H1 (cell line): ENCODE measurements at regions not wholly inside any gene's neighbourhood (a gene's known extent, or its start where the extent isn't known, plus 50 kb on each side); places are given as distances from the start of the nearest gene placed in this dataset.

Source experiments
- CTCF ChIA-PET: fragments of 300-600 bp; sonication (Branson Sonifier 250); formaldehyde crosslinking; loops from one replicate; lab custom pipeline; 2021; ENCODE audit not compliant: partially characterized antibody; lab: Charles Lee
- POLR2A ChIA-PET: fragments of 300-600 bp; sonication (Branson Sonifier 250); formaldehyde crosslinking; loops from one replicate; lab custom pipeline; 2021; ENCODE audit warnings: inconsistent platforms; ENCODE audit not compliant: partially characterized antibody; lab: Charles Lee
- DNase-seq, 2 experiments: peaks; one replicate each; pipeline versions ENCODE4 v3.0.0 to v3.0.0-alpha.2; 2010 to 2022; ENCODE audit warnings: low spot score in 2 of 2, low read depth in 1 of 2, mixed read lengths in 1 of 2
- FAIRE-seq: peaks from 2 replicates; lab custom pipeline; 2011; peaks lifted over from hg19 to GRCh38; lab: Jason Lieb, UNC
- H2AFZ ChIP-seq: 2 replicates; pipeline ENCODE4 v1.8.1; 2012; ENCODE audit warnings: low read length, inconsistent platforms
- H2AK5ac ChIP-seq: 2 replicates; pipeline ENCODE4 v1.6.1; 2013; ENCODE audit warnings: low read depth, low read length
- H2BK120ac ChIP-seq: replicated peaks from 2 replicates; pipeline ENCODE3; 2013; ENCODE audit warnings: low read depth, low read length, inconsistent platforms
- H2BK12ac ChIP-seq: 2 replicates; pipeline ENCODE4 v1.6.1; 2013; ENCODE audit warnings: low read depth, low read length
- H2BK15ac ChIP-seq: 2 replicates; pipeline ENCODE4 v1.6.1; 2013; ENCODE audit warnings: low read length
- H2BK20ac ChIP-seq: 2 replicates; pipeline ENCODE4 v1.6.1; 2013; ENCODE audit warnings: low read length
- H2BK5ac ChIP-seq: 2 replicates; pipeline ENCODE4 v1.6.1; 2013; ENCODE audit warnings: low read depth, low read length
- H3K14ac ChIP-seq: 2 replicates; pipeline ENCODE4 v1.6.1; 2013; ENCODE audit warnings: inconsistent platforms; ENCODE audit not compliant: insufficient read length
- H3K18ac ChIP-seq: 2 replicates; pipeline ENCODE4 v1.6.1; 2013; ENCODE audit warnings: low read length; ENCODE audit errors: extremely low read depth
- H3K23ac ChIP-seq: 2 replicates; pipeline ENCODE4 v1.6.1; 2013; ENCODE audit warnings: inconsistent platforms; ENCODE audit not compliant: insufficient read length
- H3K23me2 ChIP-seq: 2 replicates; pipeline ENCODE4 v1.6.1; 2013; ENCODE audit warnings: low read depth, low read length
- H3K27ac ChIP-seq: 2 replicates; pipeline ENCODE4 v1.6.1; 2011; ENCODE audit warnings: low read depth, low read length, inconsistent platforms
- H3K27me3 ChIP-seq, 4 experiments: replicated peaks in 1 of 4; 1 replicate in 1 of 4; 2 replicates in 3 of 4; pipeline versions ENCODE4 v1.6.1 to v1.8.1; 2011 to 2013; ENCODE audit warnings: low read length in 3 of 4, mild to moderate bottlenecking in 3 of 4, inconsistent platforms in 2 of 4, mixed read lengths in 2 of 4, moderate library complexity in 1 of 4; ENCODE audit not compliant: control insufficient read depth in 3 of 4, insufficient read depth in 3 of 4; ENCODE audit errors: extremely low read depth in 1 of 4
- H3K36me3 ChIP-seq, 4 experiments: 2 replicates each; pipeline versions ENCODE4 v1.6.1 to v1.8.1; 2011 to 2013; ENCODE audit warnings: mild to moderate bottlenecking in 4 of 4, low read length in 3 of 4, moderate library complexity in 2 of 4, control low read depth in 1 of 4, inconsistent platforms in 1 of 4; ENCODE audit not compliant: insufficient read depth in 4 of 4, control insufficient read depth in 2 of 4
- H3K4ac ChIP-seq: replicated peaks from 2 replicates; pipeline ENCODE3; 2013; ENCODE audit warnings: low read length, low read depth, mixed read lengths, inconsistent platforms; ENCODE audit not compliant: insufficient read length
- H3K4me1 ChIP-seq, 4 experiments: replicated peaks in 1 of 4; 1 replicate in 1 of 4; 2 replicates in 3 of 4; pipeline versions ENCODE4 v1.6.1 to v1.8.1; 2011 to 2013; ENCODE audit warnings: low read length in 3 of 4, inconsistent platforms in 2 of 4, mixed read lengths in 1 of 4; ENCODE audit not compliant: insufficient read depth in 4 of 4, control insufficient read depth in 3 of 4
- H3K4me2 ChIP-seq, 2 experiments: 2 replicates each; pipeline versions ENCODE4 v1.6.1 to v1.8.1; 2011 to 2013; ENCODE audit warnings: low read depth in 2 of 2, low read length in 2 of 2, control low read depth in 1 of 2, inconsistent platforms in 1 of 2, mild to moderate bottlenecking in 1 of 2; ENCODE audit not compliant: insufficient read depth in 1 of 2
- H3K4me3 ChIP-seq, 4 experiments: fragments of 200-600, 300-600 bp in 1 of 4; sonication (generic), shearing (Covaris generic), sonication (Bioruptor Twin) in 1 of 4; 2 replicates each; pipeline versions ENCODE4 v1.5.1 to v1.8.1; 2011 to 2016; ENCODE audit warnings: low read length in 4 of 4, low read depth in 3 of 4, control low read depth in 2 of 4, inconsistent platforms in 2 of 4, mild to moderate bottlenecking in 2 of 4, mixed read lengths in 1 of 4, moderate library complexity in 1 of 4; ENCODE audit not compliant: insufficient read depth in 2 of 4; ENCODE audit errors: extremely low read depth in 1 of 4
- H3K56ac ChIP-seq: replicated peaks from 2 replicates; pipeline ENCODE3; 2013; ENCODE audit warnings: low read depth, mild to moderate bottlenecking, mixed read lengths, low read length, inconsistent platforms; ENCODE audit not compliant: insufficient read length
- H3K79me1 ChIP-seq: 2 replicates; pipeline ENCODE4 v1.6.1; 2013; ENCODE audit warnings: low read depth, low read length, control low read depth
- H3K79me2 ChIP-seq, 2 experiments: 2 replicates each; pipeline versions ENCODE4 v1.6.1 to v1.8.1; 2012 to 2013; ENCODE audit warnings: low read length in 2 of 2, mild to moderate bottlenecking in 2 of 2, inconsistent platforms in 1 of 2; ENCODE audit not compliant: insufficient read depth in 2 of 2, control insufficient read depth in 1 of 2
- H3K9ac ChIP-seq, 4 experiments: replicated peaks in 1 of 4; 1 replicate in 1 of 4; 2 replicates in 3 of 4; pipeline versions ENCODE4 v1.6.1 to v1.8.1; 2011 to 2013; ENCODE audit warnings: low read depth in 3 of 4, low read length in 3 of 4, control low read depth in 2 of 4, mild to moderate bottlenecking in 2 of 4, moderate library complexity in 2 of 4, inconsistent platforms in 1 of 4; ENCODE audit errors: extremely low read depth in 1 of 4
- H3K9me3 ChIP-seq, 2 experiments: 2 replicates each; pipeline versions ENCODE4 v1.6.1 to v1.8.1; 2012 to 2013; ENCODE audit warnings: mild to moderate bottlenecking in 2 of 2, moderate library complexity in 2 of 2, control low read depth in 1 of 2, inconsistent platforms in 1 of 2, low read depth in 1 of 2, low read length in 1 of 2, mixed read lengths in 1 of 2; ENCODE audit not compliant: insufficient read depth in 2 of 2
- H4K20me1 ChIP-seq, 2 experiments: replicated peaks in 1 of 2; 2 replicates each; pipeline versions ENCODE3 to v1.8.1; 2011 to 2013; ENCODE audit warnings: inconsistent platforms in 2 of 2, low read length in 2 of 2, mild to moderate bottlenecking in 1 of 2; ENCODE audit not compliant: insufficient read depth in 2 of 2, control insufficient read depth in 1 of 2
- H4K5ac ChIP-seq: 2 replicates; pipeline ENCODE4 v1.6.1; 2013; ENCODE audit warnings: low read length, low read depth, mixed read lengths, inconsistent platforms; ENCODE audit not compliant: insufficient read length
- H4K8ac ChIP-seq: 2 replicates; pipeline ENCODE4 v1.8.0; 2013; ENCODE audit warnings: mild to moderate bottlenecking, moderate library complexity, low read length, inconsistent platforms; ENCODE audit not compliant: insufficient read depth; ENCODE audit errors: extremely low read depth
- H4K91ac ChIP-seq: replicated peaks from 2 replicates; pipeline ENCODE3; 2013; ENCODE audit warnings: low read length, mixed read lengths, inconsistent platforms; ENCODE audit not compliant: insufficient read length
- ASH2L ChIP-seq: fragments of 200-600, 300-600 bp; sonication (generic); IDR thresholded peaks from one replicate; pipeline ENCODE4 v1.7.1; 2017; ENCODE audit warnings: low read length
- BACH1 ChIP-seq: IDR thresholded peaks from 2 replicates; pipeline ENCODE4 v1.6.1; 2012; ENCODE audit warnings: low read length, improper control_type of control experiment
- CHD1 ChIP-seq: IDR thresholded peaks from 2 replicates; pipeline ENCODE4 v1.6.1; 2012; ENCODE audit warnings: low read depth, low read length, improper control_type of control experiment
- EZH2 ChIP-seq: fragments of 200-600 bp; sonication (generic); IDR thresholded peaks from 2 replicates; pipeline ENCODE4 v1.7.1; 2012; ENCODE audit warnings: low read depth, mild to moderate bottlenecking, moderate library complexity, low read length, inconsistent platforms; ENCODE audit not compliant: severe bottlenecking
- FOSL1 ChIP-seq: IDR thresholded peaks from 2 replicates; pipeline ENCODE4 v1.6.1; 2011; ENCODE audit warnings: mild to moderate bottlenecking, low read depth, low read length, moderate library complexity; ENCODE audit not compliant: insufficient read depth
- GTF2F1 ChIP-seq: IDR thresholded peaks from 2 replicates; pipeline ENCODE4 v1.6.1; 2012; ENCODE audit warnings: low read depth, low read length, improper control_type of control experiment, borderline replicate concordance
- RFX5 ChIP-seq: IDR thresholded peaks from 2 replicates; pipeline ENCODE4 v1.6.1; 2011; ENCODE audit warnings: low read depth, low read length, improper control_type of control experiment, borderline replicate concordance
- RNF2 ChIP-seq: fragments of 200-900, 300-1000 bp; sonication (generic); IDR thresholded peaks from 2 replicates; pipeline ENCODE4 v1.7.1; 2016; ENCODE audit warnings: borderline replicate concordance, low read depth, mild to moderate bottlenecking, antibody characterized with exemption, low read length; ENCODE audit not compliant: poor library complexity, severe bottlenecking; ENCODE audit errors: missing control alignments
- SP4 ChIP-seq: IDR thresholded peaks from 2 replicates; pipeline ENCODE4 v1.6.1; 2012; ENCODE audit warnings: low read length, inconsistent platforms
- SUZ12 ChIP-seq: fragments of 200-600 bp; sonication (generic); IDR thresholded peaks from 2 replicates; pipeline ENCODE4 v1.6.1; 2012; ENCODE audit warnings: mild to moderate bottlenecking, inconsistent platforms, low read length, moderate library complexity, mixed read lengths
- TBP ChIP-seq: IDR thresholded peaks from 2 replicates; pipeline ENCODE4 v1.6.1; 2011; ENCODE audit warnings: low read depth, low read length, improper control_type of control experiment
- ZNF274 ChIP-seq: IDR thresholded peaks from 2 replicates; pipeline ENCODE4 v1.7.0; 2012; ENCODE audit warnings: low read length, borderline replicate concordance; ENCODE audit errors: extremely low read depth
- TF ChIP-seq, protein P1 (sequence below): IDR thresholded peaks from 2 replicates; pipeline ENCODE4 v1.6.1; 2011; ENCODE audit warnings: low read depth, mild to moderate bottlenecking, low read length; ENCODE audit not compliant: insufficient read depth
- TF ChIP-seq, protein P2 (sequence below): IDR thresholded peaks from 2 replicates; pipeline ENCODE4 v1.6.1; 2011; ENCODE audit warnings: low read length, improper control_type of control experiment

DNA sequence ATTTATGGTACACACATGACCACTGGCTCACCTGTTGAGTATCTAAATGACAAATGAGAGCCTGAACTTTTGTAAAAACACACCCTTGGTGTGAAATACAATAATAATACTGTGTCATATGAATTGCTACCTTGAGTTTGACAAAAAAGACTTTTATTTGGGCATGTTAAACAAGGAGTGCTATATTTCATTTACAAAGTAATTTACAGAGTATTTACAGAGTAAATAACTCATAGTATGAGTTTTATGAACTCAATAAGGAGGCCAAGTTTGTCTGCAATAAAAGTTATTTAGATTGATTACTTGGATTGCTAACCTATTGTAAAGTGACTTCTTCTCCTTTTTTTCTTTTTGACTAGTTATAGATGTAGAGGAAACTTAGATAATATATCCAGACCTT is 146.0 kb upstream of the NUDT12 start:
- Histone ChIP-seq H3K4me1 (no peaks in the 10 kb centered on the region), H3K56ac (no peak overlapping the region), H4K5ac (no peak overlapping the region), H3K23ac (no peak overlapping the region), H2BK20ac (no peak overlapping the region), H3K79me2 (no peaks in the 10 kb centered on the region), H3K27ac (no peak overlapping the region), H2BK12ac (no peak overlapping the region), H3K27me3 (no peaks in the 10 kb centered on the region), H2BK15ac (no peak overlapping the region), H2BK120ac (no peak overlapping the region), H3K9ac (no peak overlapping the region), H3K4me3 (no peak overlapping the region), H4K8ac (no peak overlapping the region), H3K23me2 (no peaks in the 10 kb centered on the region)
- ChIA-PET CTCF (no interaction called here), POLR2A (no interaction called here)
- FAIRE-seq = no peak
- TF ChIP-seq FOSL1 (no peak), CHD1 (no peak), EZH2 (no peak), RNF2 (no peak), SP4 (no peak), ASH2L (no peak), SUZ12 (no peak), TBP (no peak), RFX5 (no peak), BACH1 (no peak), ZNF274 (no peak), GTF2F1 (no peak)
- TF ChIP-seq, protein P1, sequence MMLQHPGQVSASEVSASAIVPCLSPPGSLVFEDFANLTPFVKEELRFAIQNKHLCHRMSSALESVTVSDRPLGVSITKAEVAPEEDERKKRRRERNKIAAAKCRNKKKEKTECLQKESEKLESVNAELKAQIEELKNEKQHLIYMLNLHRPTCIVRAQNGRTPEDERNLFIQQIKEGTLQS = no peak
- TF ChIP-seq, protein P2, sequence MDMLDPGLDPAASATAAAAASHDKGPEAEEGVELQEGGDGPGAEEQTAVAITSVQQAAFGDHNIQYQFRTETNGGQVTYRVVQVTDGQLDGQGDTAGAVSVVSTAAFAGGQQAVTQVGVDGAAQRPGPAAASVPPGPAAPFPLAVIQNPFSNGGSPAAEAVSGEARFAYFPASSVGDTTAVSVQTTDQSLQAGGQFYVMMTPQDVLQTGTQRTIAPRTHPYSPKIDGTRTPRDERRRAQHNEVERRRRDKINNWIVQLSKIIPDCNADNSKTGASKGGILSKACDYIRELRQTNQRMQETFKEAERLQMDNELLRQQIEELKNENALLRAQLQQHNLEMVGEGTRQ = no peak
- TF ChIP-seq, all 59 proteins: peak for 0
- Histone ChIP-seq H2AFZ (no peak overlapping the region), H2AK5ac (no peak overlapping the region), H3K4me2 (no peak overlapping the region), H3K18ac (no peak overlapping the region), H3K36me3 (no peaks in the 10 kb centered on the region), H3K4ac (no peak overlapping the region), H3K79me1 (no peaks in the 10 kb centered on the region), H4K91ac (no peak overlapping the region), H4K20me1 (no peaks in the 10 kb centered on the region), H3K14ac (no peak overlapping the region), H3K9me3 (no peaks in the 10 kb centered on the region), H2BK5ac (no peak overlapping the region)
- no peak for DNase-seq
